ENCODE measurements at regions not wholly inside any gene's neighbourhood (a gene's known extent, or its start where the extent isn't known, plus 50 kb on each side); places are given as distances from the start of the nearest gene placed in this dataset.

DNA sequence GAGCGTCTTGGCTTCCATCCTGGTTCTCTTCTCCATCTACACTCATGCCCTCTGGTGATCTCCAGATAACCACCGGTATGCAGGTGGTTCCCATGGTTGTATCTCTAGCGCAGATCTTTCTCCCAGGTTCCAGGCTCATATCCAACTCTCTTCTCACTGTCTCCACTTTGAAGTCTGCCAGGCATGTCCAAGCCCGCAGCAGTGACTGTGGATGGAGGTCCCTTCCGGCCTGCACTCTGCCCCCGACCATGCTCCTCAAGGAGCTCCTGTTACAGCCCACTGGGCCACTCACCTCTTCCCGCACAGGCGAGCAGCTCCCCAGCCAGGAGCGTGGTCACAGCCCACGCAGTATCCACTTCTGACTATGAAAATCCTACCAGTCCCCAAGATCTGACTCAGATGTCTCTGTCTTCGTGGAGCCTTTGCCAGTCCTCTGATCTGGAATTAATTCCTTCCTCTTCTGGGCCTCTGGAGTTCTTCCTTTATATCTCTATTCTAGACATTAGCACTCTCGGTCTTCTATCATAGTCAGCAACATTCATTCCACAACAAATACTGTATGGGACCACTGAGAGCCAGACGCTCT is 100.2 kb downstream of the TEX26 start:
- TF ChIP-seq, protein P1, sequence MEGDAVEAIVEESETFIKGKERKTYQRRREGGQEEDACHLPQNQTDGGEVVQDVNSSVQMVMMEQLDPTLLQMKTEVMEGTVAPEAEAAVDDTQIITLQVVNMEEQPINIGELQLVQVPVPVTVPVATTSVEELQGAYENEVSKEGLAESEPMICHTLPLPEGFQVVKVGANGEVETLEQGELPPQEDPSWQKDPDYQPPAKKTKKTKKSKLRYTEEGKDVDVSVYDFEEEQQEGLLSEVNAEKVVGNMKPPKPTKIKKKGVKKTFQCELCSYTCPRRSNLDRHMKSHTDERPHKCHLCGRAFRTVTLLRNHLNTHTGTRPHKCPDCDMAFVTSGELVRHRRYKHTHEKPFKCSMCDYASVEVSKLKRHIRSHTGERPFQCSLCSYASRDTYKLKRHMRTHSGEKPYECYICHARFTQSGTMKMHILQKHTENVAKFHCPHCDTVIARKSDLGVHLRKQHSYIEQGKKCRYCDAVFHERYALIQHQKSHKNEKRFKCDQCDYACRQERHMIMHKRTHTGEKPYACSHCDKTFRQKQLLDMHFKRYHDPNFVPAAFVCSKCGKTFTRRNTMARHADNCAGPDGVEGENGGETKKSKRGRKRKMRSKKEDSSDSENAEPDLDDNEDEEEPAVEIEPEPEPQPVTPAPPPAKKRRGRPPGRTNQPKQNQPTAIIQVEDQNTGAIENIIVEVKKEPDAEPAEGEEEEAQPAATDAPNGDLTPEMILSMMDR (IDR thresholded peaks at IDR 0.05), result no peak
- TF ChIP-seq POLR2A (IDR thresholded peaks at IDR 0.05), result no peak
